K562 (cell line): ENCODE measurements at regions not wholly inside any gene's neighbourhood (a gene's known extent, or its start where the extent isn't known, plus 50 kb on each side); places are given as distances from the start of the nearest gene placed in this dataset.

Experiments
- ATAC-seq: fragments of 200-7000 bp; cut with Tn5 transposase; 3 replicates; pipeline ENCODE4 v1.9.1; 2020; ENCODE audit warnings: moderate library complexity
- BruUV-seq: library from RNA; stranded (reverse); fragments of 400-500 nt; replicated peaks from 2 replicates; lab custom pipeline; 2021; lab: Mats Ljungman, UMichigan
- CTCF ChIA-PET: fragments of 300-600 bp; formaldehyde crosslinking; extraction: SDS; loops from one replicate; lab custom pipeline; 2021; ENCODE audit warnings: low intra/inter-chr PET ratio; lab: Yijun Ruan, JAX
- POLR2A ChIA-PET: fragments of 300-600, 350-650 bp; sonication (Branson Sonifier 250); formaldehyde crosslinking; extraction: SDS; loops from one replicate; lab custom pipeline; 2021; ENCODE audit warnings: antibody characterized with exemption, inconsistent platforms; lab: Yijun Ruan, JAX
- DNase-seq, 4 experiments: peaks; one replicate each; pipeline versions ENCODE4 v3.0.0 to v3.0.0-alpha.2; 2011 to 2018; ENCODE audit warnings: low spot score in 3 of 4, mixed read lengths in 3 of 4; ENCODE audit errors: extremely low read depth in 1 of 4
- FAIRE-seq: peaks from 2 replicates; lab custom pipeline; 2011; peaks lifted over from hg19 to GRCh38; lab: Jason Lieb, UNC
- H2AFZ ChIP-seq: 2 replicates; pipeline ENCODE4 v1.6.0; 2011; ENCODE audit warnings: low read depth, low read length, control low read depth, inconsistent platforms
- H3K27ac ChIP-seq: fragments of 200-600 bp; 3 replicates; pipeline ENCODE4 v1.8.0; 2011; ENCODE audit warnings: low read depth, mild to moderate bottlenecking, control low read depth, inconsistent platforms, low read length, moderate library complexity, mixed read lengths; ENCODE audit errors: extremely low read depth
- H3K27me3 ChIP-seq, 2 experiments: fragments of 300-600 bp in 1 of 2; 2 replicates in 1 of 2; 3 replicates in 1 of 2; pipeline versions ENCODE4 v1.6.0 to v1.8.0; 2011; ENCODE audit warnings: inconsistent platforms in 2 of 2, low read length in 2 of 2, mild to moderate bottlenecking in 1 of 2, mixed read lengths in 1 of 2, moderate library complexity in 1 of 2; ENCODE audit not compliant: control insufficient read depth in 2 of 2, insufficient read depth in 2 of 2
- H3K36me3 ChIP-seq: fragments of 300-600 bp; 3 replicates; pipeline ENCODE4 v1.8.0; 2011; ENCODE audit warnings: mild to moderate bottlenecking, low read length, inconsistent platforms; ENCODE audit not compliant: control insufficient read depth, insufficient read depth
- H3K4me1 ChIP-seq, 2 experiments: fragments of 200-600 bp in 1 of 2; replicated peaks in 1 of 2; 2 replicates in 1 of 2; 3 replicates in 1 of 2; pipeline versions ENCODE4 v1.5.1 to v1.8.0; 2011; ENCODE audit warnings: inconsistent platforms in 2 of 2, low read length in 2 of 2, mild to moderate bottlenecking in 1 of 2, mixed read lengths in 1 of 2, moderate library complexity in 1 of 2; ENCODE audit not compliant: control insufficient read depth in 2 of 2, insufficient read depth in 2 of 2
- H3K4me2 ChIP-seq: 2 replicates; pipeline ENCODE4 v1.6.1; 2011; ENCODE audit warnings: low read length, control low read depth, inconsistent platforms, mixed read lengths; ENCODE audit not compliant: insufficient read depth
- H3K4me3 ChIP-seq: fragments of 200-600 bp; sonication (generic), shearing (Covaris generic); 2 replicates; pipeline ENCODE4 v1.5.1; 2016; ENCODE audit warnings: control low read depth, inconsistent platforms
- H3K79me2 ChIP-seq: fragments of 200-600 bp; 3 replicates; pipeline ENCODE4 v1.8.0; 2011; ENCODE audit warnings: low read length, inconsistent platforms; ENCODE audit not compliant: control insufficient read depth, insufficient read depth
- H3K9ac ChIP-seq, 2 experiments: 2 replicates each; pipeline versions ENCODE4 v1.6.0 to v1.6.1; 2011; ENCODE audit warnings: low read depth in 2 of 2, low read length in 2 of 2, control low read depth in 1 of 2, inconsistent platforms in 1 of 2, mild to moderate bottlenecking in 1 of 2, mixed read lengths in 1 of 2; ENCODE audit not compliant: insufficient read depth in 1 of 2
- H3K9me1 ChIP-seq: one replicate; pipeline ENCODE4 v1.6.0; 2011; ENCODE audit warnings: inconsistent platforms, mild to moderate bottlenecking, low read length, moderate library complexity; ENCODE audit not compliant: control insufficient read depth, insufficient read depth
- H3K9me3 ChIP-seq: replicated peaks from 2 replicates; pipeline ENCODE4 v1.5.1; 2011; ENCODE audit warnings: low read depth, low read length, inconsistent platforms; ENCODE audit not compliant: control insufficient read depth, insufficient read depth
- H4K20me1 ChIP-seq: replicated peaks from 2 replicates; pipeline ENCODE4 v1.6.1; 2011; ENCODE audit warnings: low read length, inconsistent platforms, mixed read lengths; ENCODE audit not compliant: control insufficient read depth, insufficient read depth
- ETS2 ChIP-seq: IDR thresholded peaks from 2 replicates; pipeline ENCODE4 v1.6.1; 2016; ENCODE audit warnings: borderline replicate concordance, missing genetic modification characterization, mild to moderate bottlenecking, moderate library complexity, missing compliant biosample characterization; ENCODE audit not compliant: poor library complexity, severe bottlenecking
- ETV1 ChIP-seq: fragments of 450-650 bp; conservative IDR thresholded peaks from 2 replicates; pipeline ENCODE4 v1.6.1; 2016; ENCODE audit warnings: missing genetic modification characterization, control low read depth, low read depth, missing compliant biosample characterization
- GTF2A2 ChIP-seq: IDR thresholded peaks from 2 replicates; pipeline ENCODE4 v1.6.1; 2016; ENCODE audit warnings: mild to moderate bottlenecking, missing genetic modification characterization, missing compliant biosample characterization
- HMGN3 ChIP-seq: IDR thresholded peaks from 2 replicates; pipeline ENCODE4 v1.6.1; 2011; ENCODE audit warnings: borderline replicate concordance, low read depth, mild to moderate bottlenecking, mixed read lengths, low read length; ENCODE audit not compliant: insufficient read length; ENCODE audit errors: extremely low read depth
- KAT7 ChIP-seq: sonication (generic); formaldehyde crosslinking; IDR thresholded peaks from 2 replicates; pipeline ENCODE4 v1.8.0; 2022; ENCODE audit warnings: missing genetic modification reagents, mild to moderate bottlenecking, borderline replicate concordance
- NFE2 ChIP-seq: IDR thresholded peaks from 2 replicates; pipeline ENCODE4 v1.6.1; 2014; ENCODE audit warnings: antibody characterized with exemption, low read depth
- POLR2A ChIP-seq: fragments of 450-650 bp; conservative IDR thresholded peaks from 2 replicates; pipeline ENCODE4 v1.6.1; 2016
- POLR2B ChIP-seq: fragments of 450-650 bp; IDR thresholded peaks from 2 replicates; pipeline ENCODE4 v1.6.1; 2018; ENCODE audit warnings: low read depth; ENCODE audit not compliant: partially characterized antibody
- PTBP1 ChIP-seq: fragments of 200-400 bp; formaldehyde crosslinking; IDR thresholded peaks from 2 replicates; pipeline ENCODE4 v1.6.1; 2017; ENCODE audit warnings: low read depth, low read length
- TARDBP ChIP-seq: fragments of 450-650 bp; IDR thresholded peaks from 2 replicates; pipeline ENCODE4 v1.6.1; 2016
- TEAD1 ChIP-seq, 2 experiments: fragments of 450-650 bp in 1 of 2; sonication (generic) in 1 of 2; formaldehyde crosslinking; IDR thresholded peaks; 2 replicates each; pipeline versions ENCODE4 v1.4.0 to v1.8.0; 2020 to 2022; ENCODE audit warnings: mild to moderate bottlenecking in 2 of 2, missing genetic modification reagents in 1 of 2
- XRCC5 ChIP-seq: fragments of 200-400 bp; formaldehyde crosslinking; IDR thresholded peaks from 2 replicates; pipeline ENCODE4 v1.6.1; 2017; ENCODE audit warnings: low read depth, mild to moderate bottlenecking, low read length
- ZNF707 ChIP-seq: fragments of 250-450 bp; sonication (Bioruptor Pico); conservative IDR thresholded peaks from 2 replicates; pipeline ENCODE4 v1.8.0; 2022; ENCODE audit warnings: inconsistent platforms, mild to moderate bottlenecking, moderate library complexity
- WGBS: fragments of 100-300 bp; shearing (Covaris generic); methylation state at CpG from one replicate; pipeline ENCODE4 v1.1.6; 2016; ENCODE audit warnings: low coverage, mixed read lengths; ENCODE audit not compliant: insufficient coverage; ENCODE audit errors: missing lambda C conversion rate; 5-methylcytosine and 5-hydroxymethylcytosine counted together
- in situ Hi-C: fragments of 300-500 bp; cut with MboI; formaldehyde crosslinking; loops from 4 replicates; pipeline ENCODE4 v1.15.0; 2018; ENCODE audit warnings: inconsistent platforms, mixed read lengths
- intact Hi-C: fragments of 100-400 bp; cut with micrococcal nuclease; formaldehyde crosslinking; loops from 2 replicates; pipeline ENCODE4 v1.14.2; 2022
- TF ChIP-seq, protein P1 (sequence below): fragments of 450-650 bp; formaldehyde crosslinking; IDR thresholded peaks from 2 replicates; pipeline ENCODE4 v1.4.0; 2020; ENCODE audit warnings: mild to moderate bottlenecking, mixed read lengths
- TF ChIP-seq, protein P2 (sequence below): fragments of 250-450 bp; sonication (Bioruptor Pico); IDR thresholded peaks from 2 replicates; pipeline ENCODE4 v1.9.0; 2021; ENCODE audit warnings: mild to moderate bottlenecking, inconsistent platforms
- TF ChIP-seq, protein P3 (sequence below): sonication (generic); formaldehyde crosslinking; IDR thresholded peaks from 2 replicates; pipeline ENCODE4 v1.8.0; 2022; ENCODE audit warnings: missing genetic modification reagents, mild to moderate bottlenecking, borderline replicate concordance
- TF ChIP-seq, protein P4 (sequence below): fragments of 450-650 bp; IDR thresholded peaks from 2 replicates; pipeline ENCODE4 v1.6.1; 2016; ENCODE audit warnings: low read depth, mild to moderate bottlenecking, moderate library complexity

DNA sequence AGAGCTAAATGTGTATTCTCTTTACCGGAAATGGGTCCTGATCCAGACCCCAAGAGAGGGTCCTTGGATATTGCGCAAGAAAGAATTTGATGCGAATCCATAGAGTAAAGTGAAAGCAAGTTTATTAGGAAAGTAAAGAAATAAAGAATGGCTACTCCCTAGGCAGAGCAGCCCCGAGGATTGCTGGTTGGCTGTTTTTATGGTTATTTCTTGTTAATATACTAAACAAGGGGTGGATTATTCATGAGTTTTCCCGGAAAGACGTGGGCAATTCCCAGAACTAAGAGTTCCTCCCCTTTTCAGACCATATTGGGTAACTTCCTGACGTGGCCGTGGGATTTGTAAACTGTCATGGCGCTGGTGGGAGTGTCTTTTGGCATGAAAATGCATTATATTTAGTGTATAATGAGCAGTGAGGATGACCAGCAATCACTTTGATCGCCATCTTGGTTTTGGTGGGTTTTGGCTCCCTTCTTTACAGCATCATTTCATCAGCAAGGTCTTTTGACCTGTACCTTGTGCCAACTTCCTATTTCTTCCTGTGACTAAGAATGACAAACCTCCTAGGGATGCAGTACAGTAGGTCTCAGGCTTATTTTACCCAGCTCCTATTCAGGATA lies 60.4 kb downstream of the ARL4A start:
- DNase-seq (peak in 2 of 4 experiments; percentile 39 to 92), FAIRE-seq (peak; percentile 93), ATAC-seq (peak; percentile 84)
- no TSS peak for BruUV-seq
- H4K20me1 ChIP-seq, result no peaks in the 10 kb centered on the region
- peak overlapping the region; percentile 82 for H2AFZ ChIP-seq
- H3K4me3 ChIP-seq, result peak overlapping the region; percentile 5; the same call in 1 of the 2 replicates
- H3K27me3 ChIP-seq, result no peaks in the 10 kb centered on the region
- peak overlapping the region; percentile 63 for H3K4me2 ChIP-seq
- CTCF ChIA-PET, result no interaction called here
- H3K9ac ChIP-seq, result peak overlapping the region in 1 of 2 experiments; percentile 63; a peak in 2 of 4 replicates
- POLR2A ChIA-PET, result interaction anchor here (1.5 to 1.9 kb wide), 2 partner anchors 7 to 16 kb away, joined by 3 to 5 read pairs; no protein-coding TSS in a partner anchor
- no peaks in the 10 kb centered on the region for H3K9me1 ChIP-seq
- H3K36me3 ChIP-seq, result no peaks in the 10 kb centered on the region
- 12% methylated on average over 10 of the region's 10 CpGs for WGBS
- in situ Hi-C loops (no loop called here), intact Hi-C loops (loop anchor here (1.0 kb wide), 1 partner anchor 32 kb away; no protein-coding TSS in a partner anchor)
- H3K27ac ChIP-seq, result peak overlapping the region; percentile 79
- no peaks in the 10 kb centered on the region for H3K9me3 ChIP-seq
- peaks cover 0 to 13% of the 10 kb centered on the region in 2 experiments; a peak in 3 of 5 replicates for H3K4me1 ChIP-seq
- H3K79me2 ChIP-seq, result peaks cover 4% of the 10 kb centered on the region; the same call in 1 of the 3 replicates
- TF ChIP-seq, protein P1, sequence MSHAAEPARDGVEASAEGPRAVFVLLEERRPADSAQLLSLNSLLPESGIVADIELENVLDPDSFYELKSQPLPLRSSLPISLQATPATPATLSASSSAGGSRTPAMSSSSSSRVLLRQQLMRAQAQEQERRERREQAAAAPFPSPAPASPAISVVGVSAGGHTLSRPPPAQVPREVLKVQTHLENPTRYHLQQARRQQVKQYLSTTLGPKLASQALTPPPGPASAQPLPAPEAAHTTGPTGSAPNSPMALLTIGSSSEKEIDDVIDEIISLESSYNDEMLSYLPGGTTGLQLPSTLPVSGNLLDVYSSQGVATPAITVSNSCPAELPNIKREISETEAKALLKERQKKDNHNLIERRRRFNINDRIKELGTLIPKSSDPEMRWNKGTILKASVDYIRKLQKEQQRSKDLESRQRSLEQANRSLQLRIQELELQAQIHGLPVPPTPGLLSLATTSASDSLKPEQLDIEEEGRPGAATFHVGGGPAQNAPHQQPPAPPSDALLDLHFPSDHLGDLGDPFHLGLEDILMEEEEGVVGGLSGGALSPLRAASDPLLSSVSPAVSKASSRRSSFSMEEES (CRISPR knock-in tag), result no peak
- peak; percentile 24 for TF ChIP-seq POLR2B
- TF ChIP-seq NFE2, result 0 out of 2 replicates have a peak, but pooled peaks have one; percentile 15
- no peak for TF ChIP-seq PTBP1
- TF ChIP-seq ETV1 (tag), result peak; percentile 25
- TF ChIP-seq HMGN3, result no peak
- TF ChIP-seq XRCC5, result no peak
- TF ChIP-seq KAT7, result no peak
- TF ChIP-seq ZNF707 (CRISPR knock-in tag), result no peak
- TF ChIP-seq TEAD1 (CRISPR knock-in tag; IDR thresholded peaks at IDR 0.05), result peak in 1 of 2 experiments; percentile 15; a peak in 1 of 4 replicates
- no peak for TF ChIP-seq TARDBP
- TF ChIP-seq GTF2A2 (tag), result no peak
- TF ChIP-seq, protein P2, sequence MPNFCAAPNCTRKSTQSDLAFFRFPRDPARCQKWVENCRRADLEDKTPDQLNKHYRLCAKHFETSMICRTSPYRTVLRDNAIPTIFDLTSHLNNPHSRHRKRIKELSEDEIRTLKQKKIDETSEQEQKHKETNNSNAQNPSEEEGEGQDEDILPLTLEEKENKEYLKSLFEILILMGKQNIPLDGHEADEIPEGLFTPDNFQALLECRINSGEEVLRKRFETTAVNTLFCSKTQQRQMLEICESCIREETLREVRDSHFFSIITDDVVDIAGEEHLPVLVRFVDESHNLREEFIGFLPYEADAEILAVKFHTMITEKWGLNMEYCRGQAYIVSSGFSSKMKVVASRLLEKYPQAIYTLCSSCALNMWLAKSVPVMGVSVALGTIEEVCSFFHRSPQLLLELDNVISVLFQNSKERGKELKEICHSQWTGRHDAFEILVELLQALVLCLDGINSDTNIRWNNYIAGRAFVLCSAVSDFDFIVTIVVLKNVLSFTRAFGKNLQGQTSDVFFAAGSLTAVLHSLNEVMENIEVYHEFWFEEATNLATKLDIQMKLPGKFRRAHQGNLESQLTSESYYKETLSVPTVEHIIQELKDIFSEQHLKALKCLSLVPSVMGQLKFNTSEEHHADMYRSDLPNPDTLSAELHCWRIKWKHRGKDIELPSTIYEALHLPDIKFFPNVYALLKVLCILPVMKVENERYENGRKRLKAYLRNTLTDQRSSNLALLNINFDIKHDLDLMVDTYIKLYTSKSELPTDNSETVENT, result no peak
- TF ChIP-seq POLR2A, result peak; percentile 25; the same call in 1 of the 2 replicates
- TF ChIP-seq ETS2 (tag), result no peak
- TF ChIP-seq, protein P3, sequence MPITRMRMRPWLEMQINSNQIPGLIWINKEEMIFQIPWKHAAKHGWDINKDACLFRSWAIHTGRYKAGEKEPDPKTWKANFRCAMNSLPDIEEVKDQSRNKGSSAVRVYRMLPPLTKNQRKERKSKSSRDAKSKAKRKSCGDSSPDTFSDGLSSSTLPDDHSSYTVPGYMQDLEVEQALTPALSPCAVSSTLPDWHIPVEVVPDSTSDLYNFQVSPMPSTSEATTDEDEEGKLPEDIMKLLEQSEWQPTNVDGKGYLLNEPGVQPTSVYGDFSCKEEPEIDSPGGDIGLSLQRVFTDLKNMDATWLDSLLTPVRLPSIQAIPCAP (CRISPR knock-in tag), result no peak
- TF ChIP-seq, protein P4, sequence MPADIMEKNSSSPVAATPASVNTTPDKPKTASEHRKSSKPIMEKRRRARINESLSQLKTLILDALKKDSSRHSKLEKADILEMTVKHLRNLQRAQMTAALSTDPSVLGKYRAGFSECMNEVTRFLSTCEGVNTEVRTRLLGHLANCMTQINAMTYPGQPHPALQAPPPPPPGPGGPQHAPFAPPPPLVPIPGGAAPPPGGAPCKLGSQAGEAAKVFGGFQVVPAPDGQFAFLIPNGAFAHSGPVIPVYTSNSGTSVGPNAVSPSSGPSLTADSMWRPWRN, result 0 out of 2 replicates have a peak, but pooled peaks have one; percentile 13
